ENCODE measurements at regions not wholly inside any gene's neighbourhood (a gene's known extent, or its start where the extent isn't known, plus 50 kb on each side); places are given as distances from the start of the nearest gene placed in this dataset.

GRCh38 chr17:13812350-13812749, 210.6 kb upstream of the HS3ST3A1 start:
- Histone ChIP-seq H3K9me3 (ENCODE audit: control insufficient read depth in 4 of 4, low read length in 3 of 4) (no peaks in the 10 kb centered on the region), H3K4me1 (ENCODE audit: control insufficient read depth in 4 of 4, insufficient read depth in 4 of 4, low read length in 3 of 4) (peaks cover 1 to 18% (median 7%) of the 10 kb centered on the region in 4 donors), H3K4me3 (ENCODE audit: low read depth in 1 of 3, low read length in 3 of 3) (no peak overlapping the region), H3K27me3 (ENCODE audit: control insufficient read depth in 4 of 4, insufficient read depth in 4 of 4, low read length in 3 of 4) (no peaks in the 10 kb centered on the region), H3K27ac (ENCODE audit: low read depth in 1 of 2, low read length in 2 of 2) (no peak overlapping the region), H3K9ac (ENCODE audit: low read depth in 1 of 2, low read length in 2 of 2) (no peak overlapping the region), H3K36me3 (ENCODE audit: control insufficient read depth in 4 of 4, insufficient read depth in 3 of 4, low read depth in 1 of 4, low read length in 3 of 4) (no peaks in the 10 kb centered on the region)
- DNase-seq (ENCODE audit: low spot score): no peak
- 35% methylated on average over 2 of the region's 2 CpGs for WGBS
- TF ChIP-seq MAX (IDR thresholded peaks at IDR 0.05) (no peak), ZBTB33 (IDR thresholded peaks at IDR 0.05) (no peak), FOXA2 (IDR thresholded peaks at IDR 0.05) (no peak), HNF4A (conservative IDR thresholded peaks at IDR 0.05) (peak; percentile 11 to 42), RXRA (IDR thresholded peaks at IDR 0.05) (peak in 1 of 2 donors; percentile 4), EGR1 (IDR thresholded peaks at IDR 0.05; ENCODE audit: low read depth in 2 of 2) (no peak)

GRCh38 chr17:13813347-13814240, 211.9 kb upstream of the HS3ST3A1 start:
- H3K27me3 ChIP-seq (ENCODE audit: control insufficient read depth in 4 of 4, insufficient read depth in 4 of 4, low read length in 3 of 4): no peaks in the 10 kb centered on the region
- H3K9me3 ChIP-seq (ENCODE audit: control insufficient read depth in 4 of 4, low read length in 3 of 4): no peaks in the 10 kb centered on the region
- no peaks in the 10 kb centered on the region for H3K36me3 ChIP-seq (ENCODE audit: control insufficient read depth in 4 of 4, insufficient read depth in 3 of 4, low read depth in 1 of 4, low read length in 3 of 4)
- no peak overlapping the region for H3K4me3 ChIP-seq (ENCODE audit: low read depth in 1 of 3, low read length in 3 of 3)
- WGBS: 70% methylated on average over 17 of the region's 17 CpGs
- peak; percentile 66 for TF ChIP-seq REST (IDR thresholded peaks at IDR 0.05)
- TF ChIP-seq SP1 (IDR thresholded peaks at IDR 0.05): no peak
- peak; percentile 28 for TF ChIP-seq FOXA1 (IDR thresholded peaks at IDR 0.05)
- no peak for TF ChIP-seq ZBTB33 (IDR thresholded peaks at IDR 0.05)
- TF ChIP-seq YY1 (IDR thresholded peaks at IDR 0.05): peak; percentile 25
- no peak overlapping the region for H3K27ac ChIP-seq (ENCODE audit: low read depth in 1 of 2, low read length in 2 of 2)
- DNase-seq (ENCODE audit: low spot score): no peak
- no peak overlapping the region for H3K9ac ChIP-seq (ENCODE audit: low read depth in 1 of 2, low read length in 2 of 2)
- peaks cover 1 to 18% (median 7%) of the 10 kb centered on the region in 4 donors for H3K4me1 ChIP-seq (ENCODE audit: control insufficient read depth in 4 of 4, insufficient read depth in 4 of 4, low read length in 3 of 4)
